ENCODE measurements at regions not wholly inside any gene's neighbourhood (a gene's known extent, or its start where the extent isn't known, plus 50 kb on each side); places are given as distances from the start of the nearest gene placed in this dataset.
A peak's percentile ranks its signal among the peaks of the same experiment; 100 is the strongest.

DNA sequence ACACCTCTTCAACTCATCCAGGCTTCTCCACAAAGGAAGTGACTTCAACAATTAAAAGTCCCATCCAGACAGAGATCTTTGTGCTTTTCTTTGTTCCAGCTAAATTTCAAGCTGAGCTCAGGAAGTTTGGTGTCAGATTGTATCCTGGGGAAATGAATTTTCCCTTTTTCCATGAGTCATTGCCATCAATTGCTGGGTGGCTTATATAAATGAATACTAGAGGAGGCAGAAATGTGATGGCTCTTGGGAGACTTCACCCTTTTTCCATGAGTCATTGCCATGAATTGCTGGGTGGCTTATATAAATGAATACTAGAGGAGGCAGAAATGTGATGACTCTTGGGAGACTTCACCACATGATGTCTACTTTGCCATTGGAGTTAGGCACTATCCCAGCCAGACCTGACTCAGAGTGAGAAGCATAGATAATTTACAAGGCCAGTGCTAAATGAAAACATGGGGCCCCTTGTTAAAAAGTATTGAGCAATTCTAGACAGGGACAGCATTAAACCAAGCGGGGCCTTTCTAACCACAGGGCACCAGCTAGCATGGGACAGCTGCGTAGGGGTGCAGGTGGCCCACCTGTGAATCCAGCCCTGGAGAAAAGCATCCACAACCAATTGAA is 339.2 kb upstream of the PODXL start:
- TF ChIP-seq POLR2A (IDR thresholded peaks at IDR 0.05; ENCODE audit: low read length) (no peak), EP300 (IDR thresholded peaks at IDR 0.05) (peak in 1 of 2 experiments; percentile 56; a peak in 2 of 5 replicates), TP53 (CRISPR knock-in tag; IDR thresholded peaks at IDR 0.05) (no peak), KDM5A (IDR thresholded peaks at IDR 0.05) (no peak), RCOR1 (IDR thresholded peaks at IDR 0.05; ENCODE audit: low read depth, low read length) (no peak), PHF8 (IDR thresholded peaks at IDR 0.05; ENCODE audit: borderline replicate concordance, low read depth) (no peak), MAFK (IDR thresholded peaks at IDR 0.05; ENCODE audit: partially characterized antibody) (peak; percentile 92), JUN (IDR thresholded peaks at IDR 0.05) (peak in 1 of 2 experiments; percentile 63; a peak in 2 of 5 replicates)
- TF ChIP-seq, protein P1, sequence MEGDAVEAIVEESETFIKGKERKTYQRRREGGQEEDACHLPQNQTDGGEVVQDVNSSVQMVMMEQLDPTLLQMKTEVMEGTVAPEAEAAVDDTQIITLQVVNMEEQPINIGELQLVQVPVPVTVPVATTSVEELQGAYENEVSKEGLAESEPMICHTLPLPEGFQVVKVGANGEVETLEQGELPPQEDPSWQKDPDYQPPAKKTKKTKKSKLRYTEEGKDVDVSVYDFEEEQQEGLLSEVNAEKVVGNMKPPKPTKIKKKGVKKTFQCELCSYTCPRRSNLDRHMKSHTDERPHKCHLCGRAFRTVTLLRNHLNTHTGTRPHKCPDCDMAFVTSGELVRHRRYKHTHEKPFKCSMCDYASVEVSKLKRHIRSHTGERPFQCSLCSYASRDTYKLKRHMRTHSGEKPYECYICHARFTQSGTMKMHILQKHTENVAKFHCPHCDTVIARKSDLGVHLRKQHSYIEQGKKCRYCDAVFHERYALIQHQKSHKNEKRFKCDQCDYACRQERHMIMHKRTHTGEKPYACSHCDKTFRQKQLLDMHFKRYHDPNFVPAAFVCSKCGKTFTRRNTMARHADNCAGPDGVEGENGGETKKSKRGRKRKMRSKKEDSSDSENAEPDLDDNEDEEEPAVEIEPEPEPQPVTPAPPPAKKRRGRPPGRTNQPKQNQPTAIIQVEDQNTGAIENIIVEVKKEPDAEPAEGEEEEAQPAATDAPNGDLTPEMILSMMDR (IDR thresholded peaks at IDR 0.05), result no peak
- TF ChIP-seq, protein P2, sequence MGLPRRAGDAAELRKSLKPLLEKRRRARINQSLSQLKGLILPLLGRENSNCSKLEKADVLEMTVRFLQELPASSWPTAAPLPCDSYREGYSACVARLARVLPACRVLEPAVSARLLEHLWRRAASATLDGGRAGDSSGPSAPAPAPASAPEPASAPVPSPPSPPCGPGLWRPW (IDR thresholded peaks at IDR 0.05), result no peak

Measured in A549 (cell line).